Neural progenitor cell (in vitro differentiated cells): ENCODE measurements at regions not wholly inside any gene's neighbourhood (a gene's known extent, or its start where the extent isn't known, plus 50 kb on each side); places are given as distances from the start of the nearest gene placed in this dataset.
A peak's percentile ranks its signal among the peaks of the same experiment; 100 is the strongest.
"Not testable (repeated sequence)": the region's sequence is repeated elsewhere in the genome, so short reads cannot be mapped to it uniquely, and the experiment has no call there.

ENCODE experiments used
- DNase-seq: peaks from one replicate; pipeline ENCODE4 v3.0.0-alpha.2; 2016; ENCODE audit warnings: low spot score
- H2AFZ ChIP-seq: fragments of 200-600 bp; sonication (generic); replicated peaks from 2 replicates; pipeline ENCODE4 v1.6.1; 2016; ENCODE audit warnings: antibody characterized with exemption
- H3F3A ChIP-seq: fragments of 200-600 bp; sonication (generic); 2 replicates; pipeline ENCODE4 v1.6.1; 2016; ENCODE audit warnings: antibody characterized with exemption, low read depth
- H3K27ac ChIP-seq: fragments of 200-600 bp; sonication (generic); 2 replicates; pipeline ENCODE4 v1.5.1; 2016; ENCODE audit warnings: mild to moderate bottlenecking
- H3K27me3 ChIP-seq: fragments of 200-600 bp; sonication (generic); 2 replicates; pipeline ENCODE4 v1.6.1; 2016; ENCODE audit warnings: mild to moderate bottlenecking, moderate library complexity
- H3K36me3 ChIP-seq: fragments of 200-600 bp; sonication (generic); 2 replicates; pipeline ENCODE4 v1.5.1; 2016
- H3K4me1 ChIP-seq: fragments of 200-600 bp; sonication (generic); 2 replicates; pipeline ENCODE4 v1.6.1; 2016; ENCODE audit warnings: mixed run types
- H3K4me2 ChIP-seq: fragments of 200-600 bp; sonication (generic); 2 replicates; pipeline ENCODE4 v1.6.1; 2016
- H3K4me3 ChIP-seq: fragments of 200-600 bp; sonication (generic); 2 replicates; pipeline ENCODE4 v1.5.1; 2016
- H3K79me2 ChIP-seq: fragments of 200-600 bp; sonication (generic); 2 replicates; pipeline ENCODE4 v1.6.1; 2016; ENCODE audit warnings: low read depth
- H3K9ac ChIP-seq: fragments of 200-600 bp; sonication (generic); 2 replicates; pipeline ENCODE4 v1.6.1; 2016
- H3K9me3 ChIP-seq: fragments of 200-600 bp; sonication (generic); 2 replicates; pipeline ENCODE4 v1.5.1; 2016; ENCODE audit warnings: low read depth
- H4K20me1 ChIP-seq: fragments of 200-600 bp; sonication (generic); 2 replicates; pipeline ENCODE4 v1.6.1; 2016; ENCODE audit warnings: low read depth
- H3K27ac Mint-ChIP-seq: 3 replicates; pipeline ENCODE4 v1.8.0; 2021; ENCODE audit warnings: mixed read lengths
- H3K27me3 Mint-ChIP-seq: 2 replicates; pipeline ENCODE4 v1.8.0; 2022; ENCODE audit warnings: low read depth, mild to moderate bottlenecking, inconsistent platforms, moderate library complexity, mixed read lengths; ENCODE audit not compliant: insufficient read depth
- H3K36me3 Mint-ChIP-seq: 3 replicates; pipeline ENCODE4 v1.8.0; 2021; ENCODE audit warnings: mixed read lengths
- H3K4me1 Mint-ChIP-seq: 3 replicates; pipeline ENCODE4 v1.8.0; 2021; ENCODE audit warnings: mixed read lengths
- H3K4me3 Mint-ChIP-seq: 3 replicates; pipeline ENCODE4 v1.8.0; 2021; ENCODE audit warnings: mild to moderate bottlenecking, moderate library complexity, mixed read lengths
- H3K9me3 Mint-ChIP-seq: 3 replicates; pipeline ENCODE4 v1.8.0; 2020; ENCODE audit warnings: mixed read lengths
- CTCF ChIP-seq: fragments of 200-600 bp; sonication (generic); IDR thresholded peaks from 2 replicates; pipeline ENCODE4 v1.5.1; 2017; ENCODE audit warnings: antibody characterized with exemption, mild to moderate bottlenecking
- EZH2 ChIP-seq: fragments of 200-600 bp; sonication (generic); IDR thresholded peaks from 2 replicates; pipeline ENCODE4 v1.6.1; 2017; ENCODE audit warnings: antibody characterized with exemption, mild to moderate bottlenecking, moderate library complexity
- EZH2phosphoT487 ChIP-seq: fragments of 200-600 bp; sonication (generic); IDR thresholded peaks from 2 replicates; pipeline ENCODE4 v1.6.1; 2017; ENCODE audit warnings: antibody characterized with exemption

- Histone ChIP-seq H3K27me3 (no peaks in the 10 kb centered on the region), H3K9me3 (no peaks in the 10 kb centered on the region), H3K4me1 (no peaks in the 10 kb centered on the region), H3K4me2 (no peak overlapping the region), H3K27ac (no peak overlapping the region), H3F3A (no peaks in the 10 kb centered on the region), H3K9ac (no peak overlapping the region), H3K36me3 (no peaks in the 10 kb centered on the region), H2AFZ (no peak overlapping the region), H3K4me3 (no peak overlapping the region), H3K79me2 (no peaks in the 10 kb centered on the region), H4K20me1 (no peaks in the 10 kb centered on the region)
- H3K36me3 Mint-ChIP-seq: no peaks in the 10 kb centered on the region
- H3K4me1 Mint-ChIP-seq: no peaks in the 10 kb centered on the region
- no peak overlapping the region for H3K27ac Mint-ChIP-seq
- H3K4me3 Mint-ChIP-seq: no peak overlapping the region
- H3K9me3 Mint-ChIP-seq: no peaks in the 10 kb centered on the region
- no peak for DNase-seq
- no peak for TF ChIP-seq EZH2phosphoT487
- peak; percentile 9 for TF ChIP-seq CTCF
- H3K27me3 Mint-ChIP-seq: no peaks in the 10 kb centered on the region
These were observed 646.5 kb downstream of the TENT5A start for GRCh38 chr6:81105998-81106397.

GRCh38 chr6:81098109-81098814 lies 654.2 kb downstream of the TENT5A start:
- Mint-ChIP-seq H3K27ac (no peak overlapping the region), H3K4me1 (no peaks in the 10 kb centered on the region)

GRCh38 chr6:81096464-81096863 lies 656.0 kb downstream of the TENT5A start:
- H3K4me1 Mint-ChIP-seq, H3K9me3 Mint-ChIP-seq, H3K27ac Mint-ChIP-seq: not testable (repeated sequence)

More at GRCh38 chr6:81098109-81098814, 654.2 kb downstream of the TENT5A start:
- H4K20me1 ChIP-seq: no peaks in the 10 kb centered on the region
- no peaks in the 10 kb centered on the region for H3K36me3 Mint-ChIP-seq
- H2AFZ ChIP-seq: no peak overlapping the region
- H3K4me3 Mint-ChIP-seq: no peak overlapping the region
- H3K4me2 ChIP-seq: no peak overlapping the region
- no peak overlapping the region for H3K9ac ChIP-seq
- no peaks in the 10 kb centered on the region for H3K27me3 Mint-ChIP-seq
- H3K79me2 ChIP-seq: no peaks in the 10 kb centered on the region
- H3K4me1 ChIP-seq: no peaks in the 10 kb centered on the region
- no peak for DNase-seq
- TF ChIP-seq EZH2 (no peak), CTCF (no peak), EZH2phosphoT487 (no peak)
- no peaks in the 10 kb centered on the region for H3K36me3 ChIP-seq
- no peak overlapping the region for H3K4me3 ChIP-seq
- H3K9me3 ChIP-seq: no peaks in the 10 kb centered on the region
- no peak overlapping the region for H3K27ac ChIP-seq
- H3K9me3 Mint-ChIP-seq: no peaks in the 10 kb centered on the region
- H3F3A ChIP-seq: no peaks in the 10 kb centered on the region
- H3K27me3 ChIP-seq: no peaks in the 10 kb centered on the region

GRCh38 chr6:81093051-81093450 lies 659.4 kb downstream of the TENT5A start:
- no peak overlapping the region for H3K27ac Mint-ChIP-seq
- Histone ChIP-seq H4K20me1 (no peaks in the 10 kb centered on the region), H2AFZ (no peak overlapping the region), H3K9me3 (no peaks in the 10 kb centered on the region), H3K4me1 (no peaks in the 10 kb centered on the region), H3K4me3 (no peak overlapping the region), H3F3A (no peaks in the 10 kb centered on the region), H3K79me2 (no peaks in the 10 kb centered on the region), H3K36me3 (no peaks in the 10 kb centered on the region), H3K4me2 (no peak overlapping the region), H3K27ac (no peak overlapping the region), H3K27me3 (no peaks in the 10 kb centered on the region), H3K9ac (no peak overlapping the region)
- no peaks in the 10 kb centered on the region for H3K9me3 Mint-ChIP-seq
- H3K36me3 Mint-ChIP-seq: no peaks in the 10 kb centered on the region
- peaks cover 2% of the 10 kb centered on the region for H3K4me1 Mint-ChIP-seq
- DNase-seq: no peak
- no peak overlapping the region for H3K4me3 Mint-ChIP-seq
- TF ChIP-seq CTCF (no peak), EZH2phosphoT487 (no peak), EZH2 (no peak)
- H3K27me3 Mint-ChIP-seq: no peaks in the 10 kb centered on the region

More at GRCh38 chr6:81096464-81096863, 656.0 kb downstream of the TENT5A start:
- DNase-seq, H3K27me3 Mint-ChIP-seq, H3K27me3 ChIP-seq, H4K20me1 ChIP-seq, H3K9ac ChIP-seq, H2AFZ ChIP-seq, H3K9me3 ChIP-seq, H3K4me3 Mint-ChIP-seq, H3K4me2 ChIP-seq, H3K79me2 ChIP-seq, H3F3A ChIP-seq, H3K4me1 ChIP-seq, H3K27ac ChIP-seq, H3K4me3 ChIP-seq, H3K36me3 Mint-ChIP-seq, H3K36me3 ChIP-seq: not testable (repeated sequence)
